ENCODE measurements at regions not wholly inside any gene's neighbourhood (a gene's known extent, or its start where the extent isn't known, plus 50 kb on each side); places are given as distances from the start of the nearest gene placed in this dataset.

DNA sequence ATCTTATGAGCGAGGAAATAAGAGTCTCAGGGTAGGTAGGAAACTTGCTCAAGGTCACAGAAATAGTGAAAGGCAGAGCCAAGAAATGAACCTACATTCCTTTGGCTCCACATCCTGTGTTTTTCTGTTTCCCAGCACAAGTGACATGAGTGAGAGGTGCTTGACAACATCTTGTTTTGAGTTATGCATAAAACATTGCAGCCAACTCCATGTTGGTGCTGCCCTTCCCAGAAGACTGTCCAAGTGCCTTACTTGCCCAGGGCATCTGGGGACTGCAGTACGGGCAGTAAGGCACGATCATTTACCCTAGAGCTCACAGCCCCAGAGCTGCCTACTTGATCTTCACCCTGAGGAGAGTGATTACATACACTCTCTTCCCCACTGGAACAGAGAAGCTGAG is 148.8 kb downstream of the NOC3L start:
- TF ChIP-seq, protein P1, sequence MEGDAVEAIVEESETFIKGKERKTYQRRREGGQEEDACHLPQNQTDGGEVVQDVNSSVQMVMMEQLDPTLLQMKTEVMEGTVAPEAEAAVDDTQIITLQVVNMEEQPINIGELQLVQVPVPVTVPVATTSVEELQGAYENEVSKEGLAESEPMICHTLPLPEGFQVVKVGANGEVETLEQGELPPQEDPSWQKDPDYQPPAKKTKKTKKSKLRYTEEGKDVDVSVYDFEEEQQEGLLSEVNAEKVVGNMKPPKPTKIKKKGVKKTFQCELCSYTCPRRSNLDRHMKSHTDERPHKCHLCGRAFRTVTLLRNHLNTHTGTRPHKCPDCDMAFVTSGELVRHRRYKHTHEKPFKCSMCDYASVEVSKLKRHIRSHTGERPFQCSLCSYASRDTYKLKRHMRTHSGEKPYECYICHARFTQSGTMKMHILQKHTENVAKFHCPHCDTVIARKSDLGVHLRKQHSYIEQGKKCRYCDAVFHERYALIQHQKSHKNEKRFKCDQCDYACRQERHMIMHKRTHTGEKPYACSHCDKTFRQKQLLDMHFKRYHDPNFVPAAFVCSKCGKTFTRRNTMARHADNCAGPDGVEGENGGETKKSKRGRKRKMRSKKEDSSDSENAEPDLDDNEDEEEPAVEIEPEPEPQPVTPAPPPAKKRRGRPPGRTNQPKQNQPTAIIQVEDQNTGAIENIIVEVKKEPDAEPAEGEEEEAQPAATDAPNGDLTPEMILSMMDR (IDR thresholded peaks at IDR 0.05; ENCODE audit: insufficient read depth, low read depth, low read length) = no peak
- TF ChIP-seq EZH2 (IDR thresholded peaks at IDR 0.05; ENCODE audit: insufficient read depth, low read length) = no peak
